HFFc6 (cell line): ENCODE measurements at regions not wholly inside any gene's neighbourhood (a gene's known extent, or its start where the extent isn't known, plus 50 kb on each side); places are given as distances from the start of the nearest gene placed in this dataset.
"Not testable (repeated sequence)": the region's sequence is repeated elsewhere in the genome, so short reads cannot be mapped to it uniquely, and the experiment has no call there.

Source experiments
- DNase-seq: peaks from one replicate; pipeline ENCODE4 v3.0.0-alpha.2; 2018
- H3K27ac Mint-ChIP-seq: 2 replicates; pipeline ENCODE4 v1.8.0; 2020; ENCODE audit warnings: mild to moderate bottlenecking, mixed read lengths
- H3K27me3 Mint-ChIP-seq: 2 replicates; pipeline ENCODE4 v1.8.0; 2021; ENCODE audit warnings: mild to moderate bottlenecking, moderate library complexity, mixed read lengths; ENCODE audit not compliant: insufficient read depth
- H3K36me3 Mint-ChIP-seq: 2 replicates; pipeline ENCODE4 v1.8.0; 2021; ENCODE audit warnings: low read depth, mixed read lengths
- H3K4me1 Mint-ChIP-seq: 2 replicates; pipeline ENCODE4 v1.8.0; 2020; ENCODE audit warnings: low read depth, mixed read lengths
- H3K4me3 Mint-ChIP-seq: 2 replicates; pipeline ENCODE4 v1.8.0; 2020; ENCODE audit warnings: mild to moderate bottlenecking, moderate library complexity, mixed read lengths
- H3K9me3 Mint-ChIP-seq: 2 replicates; pipeline ENCODE4 v1.8.0; 2020; ENCODE audit warnings: mild to moderate bottlenecking, mixed read lengths
- TF ChIP-seq, protein P1 (sequence below): fragments of 200-600 bp; sonication (generic); IDR thresholded peaks from 2 replicates; pipeline ENCODE4 v1.5.0; 2021; ENCODE audit warnings: antibody characterized with exemption, mild to moderate bottlenecking

GRCh38 chr3:177664380-177665103, 467.3 kb upstream of the TBL1XR1 start:
- not testable (repeated sequence) for H3K36me3 Mint-ChIP-seq, H3K4me1 Mint-ChIP-seq, H3K4me3 Mint-ChIP-seq, H3K27me3 Mint-ChIP-seq, DNase-seq, H3K27ac Mint-ChIP-seq
- peaks cover 13% of the 10 kb centered on the region; the same call in 1 of the 2 replicates for H3K9me3 Mint-ChIP-seq
- TF ChIP-seq, protein P1, sequence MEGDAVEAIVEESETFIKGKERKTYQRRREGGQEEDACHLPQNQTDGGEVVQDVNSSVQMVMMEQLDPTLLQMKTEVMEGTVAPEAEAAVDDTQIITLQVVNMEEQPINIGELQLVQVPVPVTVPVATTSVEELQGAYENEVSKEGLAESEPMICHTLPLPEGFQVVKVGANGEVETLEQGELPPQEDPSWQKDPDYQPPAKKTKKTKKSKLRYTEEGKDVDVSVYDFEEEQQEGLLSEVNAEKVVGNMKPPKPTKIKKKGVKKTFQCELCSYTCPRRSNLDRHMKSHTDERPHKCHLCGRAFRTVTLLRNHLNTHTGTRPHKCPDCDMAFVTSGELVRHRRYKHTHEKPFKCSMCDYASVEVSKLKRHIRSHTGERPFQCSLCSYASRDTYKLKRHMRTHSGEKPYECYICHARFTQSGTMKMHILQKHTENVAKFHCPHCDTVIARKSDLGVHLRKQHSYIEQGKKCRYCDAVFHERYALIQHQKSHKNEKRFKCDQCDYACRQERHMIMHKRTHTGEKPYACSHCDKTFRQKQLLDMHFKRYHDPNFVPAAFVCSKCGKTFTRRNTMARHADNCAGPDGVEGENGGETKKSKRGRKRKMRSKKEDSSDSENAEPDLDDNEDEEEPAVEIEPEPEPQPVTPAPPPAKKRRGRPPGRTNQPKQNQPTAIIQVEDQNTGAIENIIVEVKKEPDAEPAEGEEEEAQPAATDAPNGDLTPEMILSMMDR: peak; percentile 42; the same call in 1 of the 2 replicates

- TF ChIP-seq, protein P1: no peak
- DNase-seq: peak; percentile 19
- H3K4me3 Mint-ChIP-seq: no peak overlapping the region
- H3K27me3 Mint-ChIP-seq: peaks cover 3% of the 10 kb centered on the region
- H3K4me1 Mint-ChIP-seq: peaks cover 9% of the 10 kb centered on the region
- H3K36me3 Mint-ChIP-seq: peaks cover 4% of the 10 kb centered on the region; the same call in 1 of the 2 replicates
- no peak overlapping the region for H3K27ac Mint-ChIP-seq
- H3K9me3 Mint-ChIP-seq: peaks cover 13% of the 10 kb centered on the region; the same call in 1 of the 2 replicates
These were observed 468.0 kb upstream of the TBL1XR1 start for GRCh38 chr3:177665122-177665808.

DNA sequence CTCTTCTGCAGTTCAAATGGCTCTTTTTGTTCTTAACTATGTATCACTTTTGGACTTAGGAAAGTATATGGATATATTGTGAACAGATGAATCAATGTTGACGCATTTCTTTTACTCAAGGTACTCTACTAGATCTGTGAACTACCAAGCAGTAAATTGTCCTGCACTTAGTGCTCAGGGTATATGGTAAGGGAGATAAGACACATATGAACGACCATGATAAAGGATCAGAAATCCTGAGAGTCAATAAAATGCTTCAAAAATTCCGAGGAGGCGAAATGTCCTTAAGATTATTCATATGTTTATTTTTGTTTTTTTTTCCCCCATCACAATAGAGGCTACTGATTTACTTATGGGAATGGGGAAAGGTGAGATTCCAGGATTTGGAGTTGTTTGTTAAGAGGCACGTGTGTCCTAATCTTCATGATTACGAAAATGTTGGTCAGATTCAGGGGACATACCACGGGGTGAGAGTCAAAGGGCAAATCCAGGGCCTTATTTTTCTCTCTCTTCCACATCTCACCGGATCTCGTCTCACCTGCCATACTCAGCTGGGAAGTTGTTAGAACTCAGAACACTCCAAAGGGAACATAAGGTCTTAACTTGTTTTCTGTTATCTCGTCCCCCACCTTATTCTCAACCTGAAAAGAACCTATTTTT, 475.1 kb upstream of the TBL1XR1 start:
- H3K27ac Mint-ChIP-seq: no peak overlapping the region
- TF ChIP-seq, protein P1: no peak
- H3K27me3 Mint-ChIP-seq: peaks cover 4% of the 10 kb centered on the region
- peaks cover 23% of the 10 kb centered on the region for H3K4me1 Mint-ChIP-seq
- no peak for DNase-seq
- H3K9me3 Mint-ChIP-seq: no peaks in the 10 kb centered on the region
- no peaks in the 10 kb centered on the region for H3K36me3 Mint-ChIP-seq
- no peak overlapping the region for H3K4me3 Mint-ChIP-seq

DNA sequence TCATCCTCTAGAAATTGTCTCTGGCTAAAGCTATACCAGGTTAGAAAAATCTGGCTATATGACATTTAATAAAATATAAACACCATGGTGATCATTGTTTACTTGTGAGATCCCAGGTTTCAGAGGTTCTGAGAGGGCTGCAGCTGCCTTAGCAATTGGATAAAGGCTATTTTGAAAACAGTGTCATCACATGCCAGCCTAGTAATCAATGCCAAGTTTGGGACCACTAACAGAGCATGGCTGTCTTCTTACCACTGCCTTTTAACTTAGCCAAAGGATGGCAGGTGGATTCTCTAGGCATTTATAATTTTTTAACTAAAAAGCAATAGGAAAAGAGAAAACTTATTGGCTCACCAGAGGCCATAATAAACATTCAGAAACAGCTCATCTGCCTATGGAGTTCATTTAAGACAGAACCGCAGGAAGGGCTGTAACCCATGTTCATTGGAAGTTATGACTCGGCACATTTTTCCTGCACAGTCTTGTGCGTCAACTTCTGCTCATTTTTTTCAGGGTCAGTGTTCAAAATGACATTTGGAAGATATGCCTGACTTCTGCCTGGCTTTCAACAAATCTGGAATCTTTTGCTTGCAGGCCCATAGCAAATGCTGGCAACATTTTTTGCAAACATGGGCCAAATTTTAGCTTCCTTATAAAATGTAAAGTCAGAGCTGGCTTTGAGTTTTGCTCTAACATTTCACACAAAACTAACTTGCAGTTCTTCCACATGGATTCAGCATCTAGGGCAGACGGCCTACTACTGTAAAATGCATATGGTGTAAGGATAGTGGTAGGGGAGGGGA, 476.0 kb upstream of the TBL1XR1 start:
- TF ChIP-seq, protein P1: no peak
- H3K9me3 Mint-ChIP-seq: no peaks in the 10 kb centered on the region
- H3K4me3 Mint-ChIP-seq: no peak overlapping the region
- peaks cover 23% of the 10 kb centered on the region for H3K4me1 Mint-ChIP-seq
- peak overlapping the region; percentile 81 for H3K27ac Mint-ChIP-seq
- DNase-seq: peak; percentile 39
- no peaks in the 10 kb centered on the region for H3K36me3 Mint-ChIP-seq
- peaks cover 4% of the 10 kb centered on the region for H3K27me3 Mint-ChIP-seq

- peak overlapping the region; percentile 81; the same call in 1 of the 2 replicates for H3K27ac Mint-ChIP-seq
- no peak overlapping the region for H3K4me3 Mint-ChIP-seq
- DNase-seq: no peak
- peaks cover 4% of the 10 kb centered on the region for H3K27me3 Mint-ChIP-seq
- no peaks in the 10 kb centered on the region for H3K9me3 Mint-ChIP-seq
- no peaks in the 10 kb centered on the region for H3K36me3 Mint-ChIP-seq
- peaks cover 30% of the 10 kb centered on the region for H3K4me1 Mint-ChIP-seq
- TF ChIP-seq, protein P1: no peak
These were observed 476.9 kb upstream of the TBL1XR1 start for GRCh38 chr3:177674186-177674585.
